ENCODE measurements at regions not wholly inside any gene's neighbourhood (a gene's known extent, or its start where the extent isn't known, plus 50 kb on each side); places are given as distances from the start of the nearest gene placed in this dataset.

DNA sequence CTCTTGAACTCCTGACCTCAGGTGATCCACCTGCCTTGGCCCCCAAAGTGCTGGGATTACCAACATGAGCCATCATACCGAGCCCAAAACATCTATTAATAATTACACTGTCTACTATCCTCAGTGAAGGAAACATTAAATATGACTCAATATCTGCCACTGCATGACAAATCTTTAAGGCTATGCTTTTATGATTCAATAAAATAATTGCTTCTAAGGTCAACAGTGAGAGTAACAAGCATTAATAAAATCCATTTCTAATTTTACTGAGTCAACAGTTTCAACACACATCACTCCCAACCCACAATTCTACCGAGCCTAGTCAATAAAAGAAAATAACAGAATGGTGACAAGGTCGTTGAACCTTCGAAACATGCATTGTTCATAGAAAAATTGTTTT, 125.5 kb upstream of the CHRM3 start:
- no peak for TF ChIP-seq CTCF (IDR thresholded peaks at IDR 0.05; ENCODE audit: insufficient read depth, low read depth, low read length, missing control alignments)
- DNase-seq (ENCODE audit: low read depth), result no peak
- H3K4me3 ChIP-seq (ENCODE audit: low read depth, low read length), result no peak overlapping the region

DNA sequence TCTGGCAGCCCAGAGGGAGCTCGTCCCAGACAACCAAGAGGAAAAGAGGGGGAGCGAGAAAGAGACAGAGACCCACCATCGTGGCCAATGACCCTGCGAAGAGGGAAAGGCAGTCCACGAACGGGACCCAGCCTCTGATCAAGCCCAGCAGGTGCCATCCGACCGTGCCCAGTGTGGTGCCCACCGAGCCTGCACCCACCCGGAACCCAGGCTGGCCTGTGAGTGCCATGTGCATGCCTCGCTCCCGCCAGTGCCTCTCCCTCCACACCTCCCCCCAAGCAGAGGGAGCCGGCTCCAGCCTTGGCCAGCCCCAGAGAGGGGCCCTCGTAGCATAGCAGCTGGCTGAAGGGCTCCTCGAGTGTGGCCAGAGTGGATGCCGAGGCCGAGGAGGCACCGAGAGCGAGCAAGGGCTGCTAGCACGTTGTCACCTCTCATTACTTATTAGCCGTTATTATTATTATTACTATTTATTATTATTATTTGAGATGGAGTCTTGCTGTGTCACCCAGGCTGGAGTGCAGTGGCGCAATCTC, 130.7 kb upstream of the CHRM3 start:
- H3K4me3 ChIP-seq (ENCODE audit: low read depth, low read length), result no peak overlapping the region
- DNase-seq (ENCODE audit: low read depth), result no peak
- no peak for TF ChIP-seq CTCF (IDR thresholded peaks at IDR 0.05; ENCODE audit: insufficient read depth, low read depth, low read length, missing control alignments)

- DNase-seq (ENCODE audit: low read depth), result no peak
- H3K4me3 ChIP-seq (ENCODE audit: low read depth, low read length), result no peak overlapping the region
- TF ChIP-seq CTCF (IDR thresholded peaks at IDR 0.05; ENCODE audit: insufficient read depth, low read depth, low read length, missing control alignments), result no peak
Observed at GRCh38 chr1:239254999-239255398, 131.4 kb upstream of the CHRM3 start.

GRCh38 chr1:239253032-239253431, 133.3 kb upstream of the CHRM3 start:
- H3K4me3 ChIP-seq (ENCODE audit: low read depth, low read length), result no peak overlapping the region
- no peak for DNase-seq (ENCODE audit: low read depth)
- TF ChIP-seq CTCF (IDR thresholded peaks at IDR 0.05; ENCODE audit: insufficient read depth, low read depth, low read length, missing control alignments), result no peak

DNA sequence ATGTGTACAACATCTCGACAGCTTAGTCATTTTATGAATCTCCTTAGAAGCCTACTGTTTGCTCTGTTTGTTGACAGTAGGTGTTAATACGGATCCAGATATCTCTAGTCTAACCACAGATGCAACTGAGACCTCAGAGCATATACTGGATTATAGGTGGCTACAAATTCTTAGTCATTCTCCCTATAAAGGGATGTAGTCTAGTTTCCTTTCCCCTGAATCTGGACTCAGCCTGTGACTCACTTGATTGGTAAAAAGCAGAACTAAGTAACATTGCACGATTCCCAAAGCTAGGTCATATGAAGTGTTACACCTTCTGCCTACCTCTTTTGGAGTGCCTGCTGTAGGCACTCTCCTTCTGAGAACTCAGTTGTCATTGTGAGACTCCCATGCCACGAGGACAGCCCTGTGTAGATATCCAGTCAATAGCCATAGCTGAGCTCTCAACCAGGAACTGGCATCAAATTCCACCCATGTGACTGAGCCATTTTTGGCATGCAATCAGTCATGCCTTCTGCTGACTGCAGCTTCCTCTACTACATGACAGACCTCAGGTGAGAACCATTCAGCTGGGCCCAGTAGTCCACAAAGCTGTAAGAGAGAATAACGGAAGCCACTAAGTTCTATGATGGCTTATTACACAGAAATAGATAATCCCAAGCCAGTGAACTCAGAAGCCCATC, 135.9 kb upstream of the CHRM3 start:
- no peak for DNase-seq (ENCODE audit: low read depth)
- H3K4me3 ChIP-seq (ENCODE audit: low read depth, low read length), result no peak overlapping the region
- TF ChIP-seq CTCF (IDR thresholded peaks at IDR 0.05; ENCODE audit: insufficient read depth, low read depth, low read length, missing control alignments), result no peak

GRCh38 chr1:239247285-239247684, 139.1 kb upstream of the CHRM3 start:
- TF ChIP-seq CTCF (IDR thresholded peaks at IDR 0.05; ENCODE audit: insufficient read depth, low read depth, low read length, missing control alignments), result no peak
- no peak overlapping the region for H3K4me3 ChIP-seq (ENCODE audit: low read depth, low read length)
- DNase-seq (ENCODE audit: low read depth), result no peak

- no peak for DNase-seq (ENCODE audit: low read depth)
- no peak overlapping the region for H3K4me3 ChIP-seq (ENCODE audit: low read depth, low read length)
- no peak for TF ChIP-seq CTCF (IDR thresholded peaks at IDR 0.05; ENCODE audit: insufficient read depth, low read depth, low read length, missing control alignments)
Observed at GRCh38 chr1:239244084-239244483, 142.3 kb upstream of the CHRM3 start.
